ENCODE measurements at regions not wholly inside any gene's neighbourhood (a gene's known extent, or its start where the extent isn't known, plus 50 kb on each side); places are given as distances from the start of the nearest gene placed in this dataset.

GRCh38 chr18:60982928-60983327, 350.3 kb upstream of the CDH20 start:
- DNase-seq = no peak

- DNase-seq = no peak
Measured at GRCh38 chr18:60984510-60984909, 348.7 kb upstream of the CDH20 start.

- no peak for DNase-seq
Measured at GRCh38 chr18:60987963-60988362, 345.3 kb upstream of the CDH20 start.

- DNase-seq = no peak
Measured at GRCh38 chr18:60996326-60996725, 336.9 kb upstream of the CDH20 start.

GRCh38 chr18:60996822-60997221, 336.4 kb upstream of the CDH20 start:
- DNase-seq = no peak

GRCh38 chr18:61001138-61001537, 332.1 kb upstream of the CDH20 start:
- no peak for DNase-seq

- no peak for DNase-seq
Measured at GRCh38 chr18:61006687-61007224, 326.5 kb upstream of the CDH20 start.

- peak; percentile 27 for DNase-seq
Measured at GRCh38 chr18:61019338-61020301, 313.6 kb upstream of the CDH20 start.

GRCh38 chr18:61025596-61025995, 307.6 kb upstream of the CDH20 start:
- no peak for DNase-seq

- no peak for DNase-seq
Measured at GRCh38 chr18:61031626-61032025, 301.6 kb upstream of the CDH20 start.

- no peak for DNase-seq
Measured at GRCh38 chr18:61034580-61034979, 298.6 kb upstream of the CDH20 start.

- DNase-seq = no peak
Measured at GRCh38 chr18:61039251-61039650, 294.0 kb upstream of the CDH20 start.

GRCh38 chr18:61047794-61048193, 285.4 kb upstream of the CDH20 start:
- no peak for DNase-seq

- no peak for DNase-seq
Measured at GRCh38 chr18:61057443-61057842, 275.8 kb upstream of the CDH20 start.

GRCh38 chr18:61062258-61062657, 271.0 kb upstream of the CDH20 start:
- no peak for DNase-seq

- no peak for DNase-seq
Measured at GRCh38 chr18:61064911-61065310, 268.3 kb upstream of the CDH20 start.

GRCh38 chr18:61076986-61077385, 256.2 kb upstream of the CDH20 start:
- DNase-seq = peak; percentile 48

GRCh38 chr18:61079714-61080113, 253.5 kb upstream of the CDH20 start:
- DNase-seq = no peak

GRCh38 chr18:61080954-61081528, 252.2 kb upstream of the CDH20 start:
- no peak for DNase-seq

GRCh38 chr18:61082976-61083630, 250.1 kb upstream of the CDH20 start:
- no peak for DNase-seq

- no peak for DNase-seq
Measured at GRCh38 chr18:61085036-61085435, 248.2 kb upstream of the CDH20 start.

- no peak for DNase-seq
Measured at GRCh38 chr18:61085761-61086160, 247.5 kb upstream of the CDH20 start.

GRCh38 chr18:61086657-61087056, 246.6 kb upstream of the CDH20 start:
- no peak for DNase-seq

GRCh38 chr18:61091379-61091778, 241.9 kb upstream of the CDH20 start:
- DNase-seq = no peak
